GM12875 (cell line): ENCODE measurements at regions not wholly inside any gene's neighbourhood (a gene's known extent, or its start where the extent isn't known, plus 50 kb on each side); places are given as distances from the start of the nearest gene placed in this dataset.
"Not testable (repeated sequence)": the region's sequence is repeated elsewhere in the genome, so short reads cannot be mapped to it uniquely, and the experiment has no call there.

ENCODE experiments used
- H3K4me3 ChIP-seq: one replicate; pipeline ENCODE4 v1.5.1; 2011; ENCODE audit warnings: low read depth, low read length, control low read depth
- TF ChIP-seq, protein P1 (sequence below): IDR thresholded peaks from 2 replicates; pipeline ENCODE4 v1.5.1; 2011; ENCODE audit warnings: low read depth, mild to moderate bottlenecking, control low read depth, inconsistent platforms, low read length, moderate library complexity, borderline replicate concordance; ENCODE audit not compliant: insufficient read depth

DNA sequence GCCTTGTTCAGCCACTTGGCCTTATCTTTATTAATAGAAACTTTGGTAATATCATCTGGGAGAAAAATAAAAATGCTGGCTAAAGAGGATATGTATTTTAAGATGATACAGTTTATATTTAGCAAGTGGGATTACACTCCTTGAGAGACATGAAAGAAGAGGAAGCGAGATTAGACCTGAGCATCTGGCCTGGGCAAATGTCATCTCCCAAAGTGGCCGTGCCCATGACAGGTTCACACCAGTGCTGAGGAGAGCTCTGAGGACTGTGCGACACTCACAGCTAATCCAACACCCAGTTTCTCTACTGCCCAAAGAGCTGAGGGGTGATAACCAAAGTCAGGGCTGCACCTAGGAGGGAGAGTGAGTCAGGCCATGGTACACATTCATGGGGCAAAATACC lies 121.7 kb upstream of the DUSP10 start:
- no peak overlapping the region for H3K4me3 ChIP-seq
- TF ChIP-seq, protein P1, sequence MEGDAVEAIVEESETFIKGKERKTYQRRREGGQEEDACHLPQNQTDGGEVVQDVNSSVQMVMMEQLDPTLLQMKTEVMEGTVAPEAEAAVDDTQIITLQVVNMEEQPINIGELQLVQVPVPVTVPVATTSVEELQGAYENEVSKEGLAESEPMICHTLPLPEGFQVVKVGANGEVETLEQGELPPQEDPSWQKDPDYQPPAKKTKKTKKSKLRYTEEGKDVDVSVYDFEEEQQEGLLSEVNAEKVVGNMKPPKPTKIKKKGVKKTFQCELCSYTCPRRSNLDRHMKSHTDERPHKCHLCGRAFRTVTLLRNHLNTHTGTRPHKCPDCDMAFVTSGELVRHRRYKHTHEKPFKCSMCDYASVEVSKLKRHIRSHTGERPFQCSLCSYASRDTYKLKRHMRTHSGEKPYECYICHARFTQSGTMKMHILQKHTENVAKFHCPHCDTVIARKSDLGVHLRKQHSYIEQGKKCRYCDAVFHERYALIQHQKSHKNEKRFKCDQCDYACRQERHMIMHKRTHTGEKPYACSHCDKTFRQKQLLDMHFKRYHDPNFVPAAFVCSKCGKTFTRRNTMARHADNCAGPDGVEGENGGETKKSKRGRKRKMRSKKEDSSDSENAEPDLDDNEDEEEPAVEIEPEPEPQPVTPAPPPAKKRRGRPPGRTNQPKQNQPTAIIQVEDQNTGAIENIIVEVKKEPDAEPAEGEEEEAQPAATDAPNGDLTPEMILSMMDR: no peak

DNA sequence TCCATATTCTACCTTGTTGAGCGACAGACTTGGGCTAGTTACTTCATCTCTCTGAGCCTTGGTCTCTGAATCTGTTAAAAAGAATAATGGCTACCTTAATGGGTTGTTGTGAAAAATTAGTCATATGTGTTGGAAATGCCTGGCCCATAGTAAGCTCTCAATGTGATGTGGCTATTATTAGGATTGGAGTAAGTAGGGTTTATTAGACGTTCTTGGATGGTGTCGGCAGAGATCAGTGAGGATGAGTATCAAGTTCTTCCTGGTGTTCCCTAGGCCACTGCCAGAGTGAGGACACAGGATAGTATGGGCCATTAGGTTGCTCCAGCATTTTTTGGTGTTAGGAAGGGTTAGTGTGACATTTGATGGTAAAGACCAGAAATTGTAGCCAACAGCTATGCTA lies 121.1 kb upstream of the DUSP10 start:
- no peak overlapping the region for H3K4me3 ChIP-seq
- TF ChIP-seq, protein P1: no peak

DNA sequence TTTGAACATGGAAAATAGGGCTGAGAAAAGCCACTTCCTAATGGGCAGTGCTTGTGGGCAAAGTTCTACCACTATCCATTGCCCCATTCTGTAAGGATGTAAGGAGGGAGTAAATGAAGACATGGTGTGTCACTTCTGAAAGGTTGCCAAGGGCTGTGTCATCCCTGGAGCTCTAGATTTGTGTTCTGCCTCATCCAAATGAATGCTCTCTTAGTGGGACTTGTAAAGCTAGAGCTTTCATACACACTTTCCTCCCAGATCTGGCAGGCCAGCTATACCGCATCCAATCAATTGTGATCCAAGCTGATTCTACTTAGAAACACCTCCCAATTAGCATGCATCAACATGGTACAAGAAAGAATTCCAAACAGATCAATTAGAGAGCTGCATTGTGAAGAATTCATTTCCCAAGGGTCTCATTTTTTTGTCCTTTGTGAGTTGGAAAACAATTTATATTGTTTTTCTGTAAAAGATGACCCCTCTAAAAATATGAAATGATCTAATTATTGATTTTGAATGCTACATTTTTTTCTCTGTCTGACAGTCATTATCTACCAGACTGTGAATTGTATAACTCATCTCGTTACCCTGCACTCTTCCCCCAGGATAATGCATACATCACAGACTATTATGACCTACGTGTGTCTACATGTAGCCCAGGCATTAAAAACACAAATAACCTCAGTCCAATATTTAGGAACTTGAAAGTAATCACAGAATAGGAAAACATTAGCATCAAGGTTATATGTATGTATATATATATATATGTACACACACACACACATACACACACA lies 117.1 kb upstream of the DUSP10 start:
- no peak overlapping the region for H3K4me3 ChIP-seq
- TF ChIP-seq, protein P1: no peak

DNA sequence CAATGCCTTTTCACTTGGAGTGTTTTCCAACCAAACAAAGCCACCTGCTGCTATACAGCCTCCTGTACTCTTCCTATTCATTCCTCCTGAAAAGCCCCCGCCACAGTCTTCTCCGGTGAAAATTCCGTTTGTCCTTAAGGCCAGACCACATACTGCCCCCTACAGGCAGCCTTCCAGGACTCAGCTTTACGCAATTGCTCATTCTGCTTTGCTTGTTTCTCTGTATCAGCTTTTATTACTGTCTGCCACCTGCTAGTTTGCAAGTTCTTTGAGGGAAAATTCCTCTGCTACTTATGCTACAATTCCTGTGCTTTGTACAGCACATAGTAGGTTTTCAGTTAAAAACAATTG lies 115.2 kb upstream of the DUSP10 start:
- not testable (repeated sequence) for H3K4me3 ChIP-seq

DNA sequence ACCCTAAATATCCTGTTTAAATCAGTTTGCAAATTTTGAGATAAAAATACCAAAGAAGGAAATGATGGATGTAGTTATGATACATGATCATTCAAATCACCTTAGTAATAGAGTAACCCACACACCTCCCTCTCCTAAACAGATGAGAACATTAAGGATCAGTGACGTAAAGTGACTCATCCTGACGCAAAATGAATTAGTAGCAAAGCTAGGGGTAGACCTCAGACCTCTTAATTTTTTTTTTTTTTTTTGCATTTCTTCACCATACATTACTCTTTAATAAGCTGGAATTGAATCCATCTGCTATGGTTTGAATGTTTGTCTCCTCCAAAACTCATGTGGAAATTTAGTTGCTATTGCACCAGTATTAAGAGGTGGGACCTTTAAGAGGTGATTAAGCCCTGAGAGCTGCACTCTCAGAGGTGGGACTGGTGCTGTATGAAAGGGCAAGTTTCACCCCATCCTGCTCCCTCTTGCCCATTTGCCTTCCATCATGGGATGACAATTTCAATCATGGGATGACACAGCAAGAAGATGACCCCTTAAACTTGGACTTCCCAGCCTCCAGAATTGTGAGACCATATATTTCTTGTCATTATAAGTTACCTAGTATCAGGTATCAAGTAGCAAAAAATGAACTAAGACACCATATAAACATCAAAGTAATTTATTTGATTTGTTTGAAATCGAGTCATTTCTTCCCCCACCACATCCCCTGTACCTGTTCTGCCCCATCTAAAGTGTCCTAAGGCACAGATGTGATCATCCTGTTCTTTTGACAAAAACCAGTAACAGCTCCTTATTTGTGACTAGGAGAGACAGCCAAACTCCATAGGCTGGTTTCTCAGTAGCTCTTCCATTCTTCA lies 114.6 kb upstream of the DUSP10 start:
- no peak overlapping the region for H3K4me3 ChIP-seq
- TF ChIP-seq, protein P1: no peak

DNA sequence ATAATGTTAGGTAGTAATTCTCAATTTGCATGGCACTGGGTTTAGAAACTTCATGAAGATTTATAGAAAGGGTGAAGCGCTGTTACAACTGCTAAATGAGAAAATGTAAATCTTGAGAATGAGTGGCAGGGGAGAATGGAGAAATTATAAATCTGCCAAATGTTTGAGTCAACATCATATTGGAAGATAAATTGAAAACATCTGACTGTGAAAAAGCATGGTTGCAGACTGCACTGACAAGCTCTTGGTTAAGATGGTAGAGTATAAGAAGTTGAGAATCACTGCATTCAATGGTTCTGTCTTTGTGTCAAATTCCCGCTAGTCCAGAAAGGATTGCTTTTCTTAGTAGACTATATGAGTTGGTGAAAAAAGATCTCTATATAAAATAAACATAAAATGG lies 113.3 kb upstream of the DUSP10 start:
- TF ChIP-seq, protein P1: no peak
- H3K4me3 ChIP-seq: no peak overlapping the region

DNA sequence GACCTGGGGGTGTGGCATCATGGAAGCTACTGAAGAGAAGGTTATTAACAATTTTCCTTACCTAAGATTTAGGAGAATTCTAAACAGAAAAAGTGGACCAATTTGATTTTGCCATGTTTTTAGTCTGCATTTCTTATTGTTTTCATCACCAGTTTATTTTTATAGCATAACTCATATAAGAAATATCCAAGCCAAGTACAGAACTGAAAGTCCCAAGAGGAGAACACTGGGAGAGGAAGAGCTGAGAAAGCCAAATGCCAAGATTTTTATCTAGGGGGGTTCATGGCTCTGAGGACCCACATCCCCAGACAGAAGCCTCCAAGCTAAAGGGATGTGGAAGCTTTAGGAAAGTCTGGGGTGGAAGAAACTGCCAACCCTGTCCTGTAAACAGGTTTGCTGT lies 109.4 kb upstream of the DUSP10 start:
- TF ChIP-seq, protein P1: no peak
- H3K4me3 ChIP-seq: no peak overlapping the region
